ENCODE measurements at regions not wholly inside any gene's neighbourhood (a gene's known extent, or its start where the extent isn't known, plus 50 kb on each side); places are given as distances from the start of the nearest gene placed in this dataset.

GRCh38 chr3:177613901-177614300, 416.6 kb upstream of the TBL1XR1 start:
- no peak for TF ChIP-seq SIN3A (IDR thresholded peaks at IDR 0.05; ENCODE audit: borderline replicate concordance, insufficient read depth, low read length)
- no peak for TF ChIP-seq TAF1 (IDR thresholded peaks at IDR 0.05; ENCODE audit: borderline replicate concordance, insufficient read depth, low read length)
- TF ChIP-seq POLR2AphosphoS5 (IDR thresholded peaks at IDR 0.05; ENCODE audit: low read depth, low read length) = no peak
- no peak for TF ChIP-seq REST (IDR thresholded peaks at IDR 0.05; ENCODE audit: insufficient read depth in 1 of 2, low read depth in 2 of 2, low read length in 2 of 2)
